ENCODE measurements at regions not wholly inside any gene's neighbourhood (a gene's known extent, or its start where the extent isn't known, plus 50 kb on each side); places are given as distances from the start of the nearest gene placed in this dataset.
A peak's percentile ranks its signal among the peaks of the same experiment; 100 is the strongest.
"Not testable (repeated sequence)": the region's sequence is repeated elsewhere in the genome, so short reads cannot be mapped to it uniquely, and the experiment has no call there.

DNA sequence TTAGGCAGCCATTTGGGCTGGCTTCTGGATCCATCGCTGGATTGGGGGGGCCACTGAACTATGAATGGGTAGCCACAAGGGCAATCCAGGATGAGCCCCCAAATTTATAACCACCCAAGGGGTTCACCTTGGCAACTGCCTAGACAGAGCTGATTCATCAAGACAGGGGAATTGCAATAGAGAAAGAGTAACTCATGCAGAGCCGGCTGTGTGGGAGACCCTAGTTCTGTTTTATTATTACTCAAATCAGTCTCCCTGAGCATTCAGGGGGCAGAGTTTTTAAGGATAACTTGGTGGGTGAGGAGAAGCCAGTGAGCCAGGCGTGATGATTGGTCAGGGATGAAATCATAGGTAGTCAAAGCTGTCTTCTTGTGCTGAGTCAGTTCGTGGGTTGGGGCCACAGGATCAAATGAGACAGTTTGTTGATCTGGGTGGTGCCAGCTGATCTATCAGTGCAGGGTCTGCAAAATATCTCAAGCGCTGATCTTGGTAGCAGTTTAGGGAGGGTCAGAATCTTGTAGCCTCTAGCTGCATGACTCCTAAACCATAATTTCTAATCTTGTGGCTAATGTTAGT lies 57.9 kb downstream of the DNAJB9 start:
- DNase-seq (ENCODE audit: low read depth in 2 of 2) = no peak

DNA sequence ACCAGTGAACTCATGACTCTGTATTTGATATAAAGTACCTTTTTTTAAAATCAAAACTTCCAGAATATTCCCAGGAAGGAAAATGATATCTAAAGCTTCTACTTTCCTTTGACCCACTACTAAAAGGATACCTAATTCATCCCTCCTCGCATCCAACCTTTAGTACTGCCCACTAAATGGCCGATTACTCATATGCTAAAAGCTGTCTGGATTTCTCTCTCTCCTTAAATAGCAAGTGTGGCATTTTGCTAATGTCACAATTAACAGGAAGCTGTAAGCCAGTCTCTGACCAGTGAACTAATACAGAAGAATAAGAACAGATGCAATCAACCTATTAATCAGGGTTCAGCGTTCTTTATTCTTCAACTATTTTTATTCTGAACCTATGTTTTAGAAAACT lies 59.0 kb downstream of the DNAJB9 start:
- DNase-seq (ENCODE audit: low read depth in 2 of 2) = no peak

- DNase-seq (ENCODE audit: low read depth in 2 of 2) = no peak
Observed at GRCh38 chr7:108629651-108630400, 60.2 kb downstream of the DNAJB9 start.

GRCh38 chr7:108634036-108634435 lies 64.4 kb downstream of the DNAJB9 start:
- no peak for DNase-seq (ENCODE audit: low read depth in 2 of 2)

GRCh38 chr7:108634535-108634934 lies 64.9 kb downstream of the DNAJB9 start:
- no peak for DNase-seq (ENCODE audit: low read depth in 2 of 2)

- DNase-seq (ENCODE audit: low read depth in 2 of 2) = no peak
Observed at GRCh38 chr7:108637049-108637621, 67.5 kb downstream of the DNAJB9 start.

DNA sequence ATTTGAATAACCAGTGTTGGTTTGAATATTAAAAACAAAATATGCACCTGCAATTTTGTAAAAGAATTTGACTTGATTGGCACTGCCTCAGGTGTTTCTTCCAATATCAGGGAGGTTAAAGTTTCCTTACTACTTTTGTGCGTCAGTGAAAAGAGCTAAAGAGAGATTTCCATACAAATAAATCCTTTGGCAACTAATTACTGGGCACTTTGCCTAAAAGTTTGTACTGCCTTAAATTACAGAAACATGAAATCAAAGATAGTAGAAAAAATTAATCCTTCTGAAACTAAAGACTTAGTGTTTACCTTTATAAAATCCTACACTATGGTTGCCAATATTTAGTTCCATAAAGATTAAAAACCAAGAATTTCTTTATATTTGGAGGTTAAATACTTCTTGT lies 72.5 kb downstream of the DNAJB9 start:
- DNase-seq (ENCODE audit: low read depth in 2 of 2) = no peak

DNA sequence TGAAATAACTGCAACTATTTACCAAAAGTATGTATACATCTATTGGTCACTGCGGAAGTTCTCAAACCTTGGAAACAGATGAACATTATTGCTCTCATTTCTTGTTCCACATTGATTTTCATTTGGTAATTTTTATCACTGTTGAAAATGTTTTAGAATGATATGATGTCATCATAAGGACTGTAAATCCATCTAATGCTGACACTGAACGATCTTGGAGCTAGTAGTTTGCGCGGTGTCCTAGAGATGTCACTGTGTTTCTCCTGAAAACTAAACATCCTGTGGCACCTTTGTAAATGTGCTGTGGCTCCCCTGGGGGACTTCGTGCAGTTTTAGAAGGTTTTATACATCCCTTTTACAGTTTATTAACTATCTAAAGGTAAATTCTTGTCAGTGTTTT lies 73.5 kb downstream of the DNAJB9 start:
- no peak for DNase-seq (ENCODE audit: low read depth in 2 of 2)

DNA sequence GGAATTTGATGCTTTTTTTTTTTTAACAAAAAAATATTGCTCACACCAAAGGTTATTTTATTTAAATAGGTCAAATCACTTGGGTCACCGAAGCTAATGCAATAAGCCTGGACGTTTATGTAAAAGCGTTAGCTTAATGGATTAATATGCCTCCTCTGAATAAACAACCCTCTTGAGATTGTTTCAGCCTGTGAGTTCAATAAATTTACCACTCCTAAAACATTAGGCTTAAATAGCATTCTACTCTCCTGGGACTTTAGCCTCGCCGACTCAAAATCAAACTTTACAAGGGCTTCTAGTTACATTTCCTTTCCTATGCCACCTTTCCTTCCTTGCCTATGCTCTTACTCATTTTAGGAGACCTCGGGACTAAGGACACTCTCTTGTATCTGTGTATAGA lies 79.3 kb downstream of the DNAJB9 start:
- DNase-seq (ENCODE audit: low read depth in 2 of 2) = no peak

GRCh38 chr7:108650467-108650866 lies 80.8 kb downstream of the DNAJB9 start:
- peak in 1 of 2 donors; percentile 21 for DNase-seq (ENCODE audit: low read depth in 2 of 2)

- no peak for DNase-seq (ENCODE audit: low read depth in 2 of 2)
Observed at GRCh38 chr7:108652886-108653285, 83.2 kb downstream of the DNAJB9 start.

GRCh38 chr7:108653526-108653925 lies 83.9 kb downstream of the DNAJB9 start:
- DNase-seq (ENCODE audit: low read depth in 2 of 2) = no peak

GRCh38 chr7:108657140-108657726 lies 87.6 kb downstream of the DNAJB9 start:
- DNase-seq (ENCODE audit: low read depth in 2 of 2) = not testable (repeated sequence)

- DNase-seq (ENCODE audit: low read depth in 2 of 2) = no peak
Observed at GRCh38 chr7:108659261-108659660, 89.6 kb downstream of the DNAJB9 start.

DNA sequence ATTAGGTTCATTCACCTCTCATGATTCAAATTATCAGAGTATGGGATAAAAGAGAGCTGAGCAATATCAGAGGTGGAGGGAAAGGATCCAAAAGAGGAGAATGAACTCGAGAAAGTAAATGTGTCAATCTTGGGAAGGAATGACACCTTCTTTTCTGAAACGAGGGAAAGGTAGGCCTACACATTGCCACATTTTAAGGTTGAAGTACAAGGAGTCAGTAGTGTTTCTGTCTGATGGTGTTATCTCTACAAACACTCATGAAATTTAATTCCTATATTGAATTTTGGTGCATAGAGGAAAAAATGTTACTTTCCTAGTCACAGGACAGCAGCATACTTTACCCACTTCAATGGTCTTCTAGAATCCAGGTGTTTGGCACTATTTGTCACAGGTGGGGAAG lies 90.2 kb downstream of the DNAJB9 start:
- no peak for DNase-seq (ENCODE audit: low read depth in 2 of 2)

- DNase-seq (ENCODE audit: low read depth in 2 of 2) = no peak
Observed at GRCh38 chr7:108660465-108660864, 90.8 kb downstream of the DNAJB9 start.

GRCh38 chr7:108662783-108663362 lies 93.2 kb downstream of the DNAJB9 start:
- DNase-seq (ENCODE audit: low read depth in 2 of 2) = no peak

DNA sequence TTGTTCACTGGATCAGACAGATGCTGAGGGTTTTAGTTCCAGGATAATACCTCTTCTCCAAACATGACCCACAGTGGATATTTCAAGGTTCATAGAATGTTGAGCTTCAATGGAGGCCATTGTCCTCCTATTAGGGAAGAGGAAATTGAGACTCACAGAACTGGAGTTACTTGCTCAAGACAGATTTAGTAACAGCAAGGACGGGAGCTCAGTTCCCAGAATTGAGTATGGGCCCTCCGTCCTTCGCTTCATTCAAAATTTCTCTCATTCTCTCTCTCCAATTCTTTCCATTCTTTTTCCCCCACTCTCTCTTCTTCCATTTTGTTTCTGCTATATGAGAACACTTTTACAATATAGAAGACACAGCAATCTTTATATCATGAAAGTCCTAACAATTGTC lies 94.0 kb downstream of the DNAJB9 start:
- no peak for DNase-seq (ENCODE audit: low read depth in 2 of 2)

- no peak for DNase-seq (ENCODE audit: low read depth in 2 of 2)
Observed at GRCh38 chr7:108667216-108667615, 97.5 kb downstream of the DNAJB9 start.

- DNase-seq (ENCODE audit: low read depth in 2 of 2) = no peak
Observed at GRCh38 chr7:108669958-108670357, 100.3 kb downstream of the DNAJB9 start.

GRCh38 chr7:108673699-108674098 lies 104.0 kb downstream of the DNAJB9 start:
- not testable (repeated sequence) for DNase-seq (ENCODE audit: low read depth in 2 of 2)

- DNase-seq (ENCODE audit: low read depth in 2 of 2) = peak in 1 of 2 donors; percentile 5
Observed at GRCh38 chr7:108684629-108685028, 115.0 kb downstream of the DNAJB9 start.

All from dermis microvascular lymphatic vessel endothelial cell (primary cell).